HEK293 (cell line): ENCODE measurements at regions not wholly inside any gene's neighbourhood (a gene's known extent, or its start where the extent isn't known, plus 50 kb on each side); places are given as distances from the start of the nearest gene placed in this dataset.

Experiments used
- CTCF ChIA-PET: fragments of 350-600 bp; formaldehyde crosslinking; extraction: SDS; loops from one replicate; lab custom pipeline; 2021; ENCODE audit warnings: antibody characterized with exemption; lab: Yijun Ruan, JAX
- POLR2A ChIA-PET: fragments of 300-600 bp; formaldehyde crosslinking; extraction: SDS; loops from one replicate; lab custom pipeline; 2020; ENCODE audit warnings: antibody characterized with exemption, inconsistent platforms; lab: Yijun Ruan, JAX
- H3K27ac ChIP-seq: fragments of 200-500 bp; sonication (Bioruptor generic); 2 replicates; pipeline ENCODE4 v1.5.1; 2014; ENCODE audit warnings: low read depth, low read length, control low read depth, inconsistent platforms; ENCODE audit errors: extremely low read depth
- H3K36me3 ChIP-seq, 2 experiments: fragments of 200-500 bp in 1 of 2; sonication (Bioruptor generic) in 1 of 2; 1 replicate in 1 of 2; 2 replicates in 1 of 2; pipeline ENCODE4 v1.5.1; 2014 to 2017; ENCODE audit warnings: inconsistent platforms in 2 of 2, low read length in 2 of 2; ENCODE audit not compliant: control insufficient read depth in 2 of 2, insufficient read depth in 1 of 2
- H3K4me1 ChIP-seq: fragments of 200-500 bp; sonication (Bioruptor generic); 2 replicates; pipeline ENCODE4 v1.5.1; 2014; ENCODE audit warnings: mild to moderate bottlenecking, low read length, inconsistent platforms; ENCODE audit not compliant: control insufficient read depth, insufficient read depth
- H3K4me3 ChIP-seq: 2 replicates; pipeline ENCODE4 v1.5.1; 2011; ENCODE audit warnings: low read depth, mild to moderate bottlenecking, control low read depth, low read length, moderate library complexity
- H3K9me3 ChIP-seq: fragments of 200-500 bp; sonication (Bioruptor generic); 2 replicates; pipeline ENCODE4 v1.5.1; 2014; ENCODE audit warnings: low read depth, low read length, inconsistent platforms; ENCODE audit not compliant: control insufficient read depth, insufficient read depth
- GLIS2 ChIP-seq: fragments of 450-650 bp; formaldehyde crosslinking; IDR thresholded peaks from 2 replicates; pipeline ENCODE4 v1.5.1; 2016; ENCODE audit warnings: missing biosample characterization, missing genetic modification characterization
- IKZF3 ChIP-seq: fragments of 450-650 bp; IDR thresholded peaks from 2 replicates; pipeline ENCODE4 v1.5.0; 2018; ENCODE audit warnings: missing biosample characterization, mild to moderate bottlenecking, missing genetic modification characterization, moderate library complexity
- KLF16 ChIP-seq: fragments of 450-650 bp; formaldehyde crosslinking; IDR thresholded peaks from 2 replicates; pipeline ENCODE4 v1.5.1; 2017; ENCODE audit warnings: missing biosample characterization, missing genetic modification characterization
- RBAK ChIP-seq: fragments of 450-650 bp; formaldehyde crosslinking; IDR thresholded peaks from 2 replicates; pipeline ENCODE4 v1.5.1; 2016; ENCODE audit warnings: missing biosample characterization, missing genetic modification characterization
- SCRT1 ChIP-seq: fragments of 450-650 bp; formaldehyde crosslinking; IDR thresholded peaks from 2 replicates; pipeline ENCODE4 v1.5.1; 2016; ENCODE audit warnings: missing biosample characterization, missing genetic modification characterization, borderline replicate concordance
- TRIM28 ChIP-seq: IDR thresholded peaks from 2 replicates; pipeline ENCODE4 v1.6.1; 2011; ENCODE audit warnings: low read length, control low read depth, borderline replicate concordance
- ZBTB10 ChIP-seq: fragments of 450-650 bp; formaldehyde crosslinking; IDR thresholded peaks from 2 replicates; pipeline ENCODE4 v1.5.1; 2016; ENCODE audit warnings: missing biosample characterization, missing genetic modification characterization
- ZFP37 ChIP-seq: fragments of 450-650 bp; formaldehyde crosslinking; IDR thresholded peaks from 2 replicates; pipeline ENCODE4 v1.5.1; 2016; ENCODE audit warnings: missing biosample characterization, missing genetic modification characterization
- ZNF10 ChIP-seq: fragments of 450-650 bp; formaldehyde crosslinking; IDR thresholded peaks from 2 replicates; pipeline ENCODE4 v1.5.1; 2017; ENCODE audit warnings: missing biosample characterization, missing genetic modification characterization
- ZNF221 ChIP-seq: fragments of 450-650 bp; formaldehyde crosslinking; IDR thresholded peaks from 2 replicates; pipeline ENCODE4 v1.5.1; 2017; ENCODE audit warnings: missing biosample characterization, missing genetic modification characterization, borderline replicate concordance
- ZNF274 ChIP-seq, 2 experiments: fragments of 200-500 bp in 1 of 2; fragments of 450-650 bp in 1 of 2; sonication (Bioruptor generic) in 1 of 2; formaldehyde crosslinking in 1 of 2; IDR thresholded peaks; 2 replicates each; pipeline versions ENCODE4 v1.5.1 to v1.6.1; 2014 to 2016; ENCODE audit warnings: borderline replicate concordance in 1 of 2, inconsistent platforms in 1 of 2, low read length in 1 of 2, missing biosample characterization in 1 of 2, missing genetic modification characterization in 1 of 2
- ZNF416 ChIP-seq: fragments of 450-650 bp; formaldehyde crosslinking; IDR thresholded peaks from 2 replicates; pipeline ENCODE4 v1.5.1; 2016; ENCODE audit warnings: missing biosample characterization, missing genetic modification characterization
- ZNF501 ChIP-seq: fragments of 450-650 bp; formaldehyde crosslinking; IDR thresholded peaks from 2 replicates; pipeline ENCODE4 v1.5.1; 2016; ENCODE audit warnings: missing biosample characterization, missing genetic modification characterization
- ZNF521 ChIP-seq: fragments of 450-650 bp; formaldehyde crosslinking; IDR thresholded peaks from 2 replicates; pipeline ENCODE4 v1.5.1; 2017; ENCODE audit warnings: missing biosample characterization, mild to moderate bottlenecking, missing genetic modification characterization
- ZNF561 ChIP-seq: fragments of 450-650 bp; IDR thresholded peaks from 2 replicates; pipeline ENCODE4 v1.5.1; 2018; ENCODE audit warnings: missing biosample characterization, missing genetic modification characterization, borderline replicate concordance
- ZNF785 ChIP-seq: fragments of 450-650 bp; formaldehyde crosslinking; IDR thresholded peaks from 2 replicates; pipeline ENCODE4 v1.5.1; 2016; ENCODE audit warnings: missing biosample characterization, missing genetic modification characterization
- ZNF792 ChIP-seq: fragments of 450-650 bp; formaldehyde crosslinking; IDR thresholded peaks from 2 replicates; pipeline ENCODE4 v1.5.1; 2016; ENCODE audit warnings: missing biosample characterization, missing genetic modification characterization
- ZSCAN5A ChIP-seq: fragments of 450-650 bp; formaldehyde crosslinking; IDR thresholded peaks from 2 replicates; pipeline ENCODE4 v1.5.1; 2016; ENCODE audit warnings: missing biosample characterization, missing genetic modification characterization
- TF ChIP-seq, protein P1 (sequence below): fragments of 450-650 bp; formaldehyde crosslinking; IDR thresholded peaks from 2 replicates; pipeline ENCODE4 v1.5.1; 2016; ENCODE audit warnings: missing biosample characterization, missing genetic modification characterization
- TF ChIP-seq, protein P2 (sequence below): fragments of 450-650 bp; formaldehyde crosslinking; IDR thresholded peaks from 2 replicates; pipeline ENCODE4 v1.5.1; 2016; ENCODE audit warnings: missing biosample characterization, missing genetic modification characterization
- TF ChIP-seq, protein P3 (sequence below): fragments of 450-650 bp; formaldehyde crosslinking; conservative IDR thresholded peaks from 2 replicates; pipeline ENCODE4 v1.5.1; 2016; ENCODE audit warnings: low read depth, missing biosample characterization, missing genetic modification characterization

DNA sequence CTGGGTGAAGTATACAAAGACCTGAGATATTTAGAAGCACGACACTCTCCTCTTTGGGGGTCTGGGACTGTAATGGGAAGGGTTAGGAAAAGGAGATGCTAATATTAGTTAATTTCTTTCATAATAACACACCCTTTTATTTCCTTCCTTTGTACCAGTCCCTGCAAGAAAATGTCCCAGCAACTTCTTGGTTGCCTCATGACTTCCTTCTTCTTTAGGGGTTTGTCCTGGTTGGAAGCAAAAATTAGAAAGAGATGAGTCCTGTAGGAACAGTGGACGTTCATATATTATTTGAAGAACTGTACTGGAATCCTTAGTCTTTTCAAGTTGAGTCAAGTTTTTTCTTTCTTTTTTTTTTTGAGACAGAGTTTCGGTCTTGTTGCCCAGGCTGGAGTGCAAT lies 227.8 kb upstream of the TBL1XR1 start (continued):
- TF ChIP-seq, protein P1, sequence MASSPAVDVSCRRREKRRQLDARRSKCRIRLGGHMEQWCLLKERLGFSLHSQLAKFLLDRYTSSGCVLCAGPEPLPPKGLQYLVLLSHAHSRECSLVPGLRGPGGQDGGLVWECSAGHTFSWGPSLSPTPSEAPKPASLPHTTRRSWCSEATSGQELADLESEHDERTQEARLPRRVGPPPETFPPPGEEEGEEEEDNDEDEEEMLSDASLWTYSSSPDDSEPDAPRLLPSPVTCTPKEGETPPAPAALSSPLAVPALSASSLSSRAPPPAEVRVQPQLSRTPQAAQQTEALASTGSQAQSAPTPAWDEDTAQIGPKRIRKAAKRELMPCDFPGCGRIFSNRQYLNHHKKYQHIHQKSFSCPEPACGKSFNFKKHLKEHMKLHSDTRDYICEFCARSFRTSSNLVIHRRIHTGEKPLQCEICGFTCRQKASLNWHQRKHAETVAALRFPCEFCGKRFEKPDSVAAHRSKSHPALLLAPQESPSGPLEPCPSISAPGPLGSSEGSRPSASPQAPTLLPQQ (tag by site-specific recombination), result no peak
- TF ChIP-seq, all 188 proteins: peak for 0

GRCh38 chr3:177426106-177426877 lies 229.0 kb upstream of the TBL1XR1 start:
- H3K27ac ChIP-seq, result no peak overlapping the region
- H3K36me3 ChIP-seq, result no peaks in the 10 kb centered on the region
- H3K4me3 ChIP-seq, result no peak overlapping the region
- H3K4me1 ChIP-seq, result 0 out of 2 replicates have a peak, but pooled peaks cover under 1% of the 10 kb centered on the region
- no peak for TF ChIP-seq GLIS2
- TF ChIP-seq SCRT1 (tag by site-specific recombination), result no peak
- ChIA-PET CTCF (no interaction called here), POLR2A (no interaction called here)
- H3K9me3 ChIP-seq, result no peaks in the 10 kb centered on the region

- CTCF ChIA-PET, result no interaction called here
- POLR2A ChIA-PET, result no interaction called here
- no peak overlapping the region for H3K27ac ChIP-seq
- no peaks in the 10 kb centered on the region for H3K36me3 ChIP-seq
- 0 out of 2 replicates have a peak, but pooled peaks cover 2% of the 10 kb centered on the region for H3K4me1 ChIP-seq
- H3K4me3 ChIP-seq, result no peak overlapping the region
- no peaks in the 10 kb centered on the region for H3K9me3 ChIP-seq
- TF ChIP-seq ZNF274 (IDR thresholded peaks at IDR 0.05; ENCODE audit: low read length) (no peak), ZNF274 (tag by site-specific recombination; IDR thresholded peaks at IDR 0.05; ENCODE audit: borderline replicate concordance) (no peak), ZNF521 (tag by site-specific recombination) (no peak), KLF16 (tag by site-specific recombination) (no peak), ZNF561 (tag by site-specific recombination) (no peak), ZFP37 (tag by site-specific recombination) (no peak), ZNF416 (tag by site-specific recombination) (no peak), ZSCAN5A (tag by site-specific recombination) (no peak), RBAK (tag by site-specific recombination) (no peak), ZBTB10 (tag by site-specific recombination) (no peak), ZNF221 (no peak), ZNF501 (no peak), ZNF10 (no peak), TRIM28 (no peak), IKZF3 (tag by site-specific recombination) (no peak), ZNF785 (tag by site-specific recombination) (no peak), ZNF792 (tag by site-specific recombination) (no peak)
- TF ChIP-seq, protein P2, sequence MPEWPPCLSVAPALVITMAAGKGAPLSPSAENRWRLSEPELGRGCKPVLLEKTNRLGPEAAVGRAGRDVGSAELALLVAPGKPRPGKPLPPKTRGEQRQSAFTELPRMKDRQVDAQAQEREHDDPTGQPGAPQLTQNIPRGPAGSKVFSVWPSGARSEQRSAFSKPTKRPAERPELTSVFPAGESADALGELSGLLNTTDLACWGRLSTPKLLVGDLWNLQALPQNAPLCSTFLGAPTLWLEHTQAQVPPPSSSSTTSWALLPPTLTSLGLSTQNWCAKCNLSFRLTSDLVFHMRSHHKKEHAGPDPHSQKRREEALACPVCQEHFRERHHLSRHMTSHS, result no peak
- TF ChIP-seq, protein P3, sequence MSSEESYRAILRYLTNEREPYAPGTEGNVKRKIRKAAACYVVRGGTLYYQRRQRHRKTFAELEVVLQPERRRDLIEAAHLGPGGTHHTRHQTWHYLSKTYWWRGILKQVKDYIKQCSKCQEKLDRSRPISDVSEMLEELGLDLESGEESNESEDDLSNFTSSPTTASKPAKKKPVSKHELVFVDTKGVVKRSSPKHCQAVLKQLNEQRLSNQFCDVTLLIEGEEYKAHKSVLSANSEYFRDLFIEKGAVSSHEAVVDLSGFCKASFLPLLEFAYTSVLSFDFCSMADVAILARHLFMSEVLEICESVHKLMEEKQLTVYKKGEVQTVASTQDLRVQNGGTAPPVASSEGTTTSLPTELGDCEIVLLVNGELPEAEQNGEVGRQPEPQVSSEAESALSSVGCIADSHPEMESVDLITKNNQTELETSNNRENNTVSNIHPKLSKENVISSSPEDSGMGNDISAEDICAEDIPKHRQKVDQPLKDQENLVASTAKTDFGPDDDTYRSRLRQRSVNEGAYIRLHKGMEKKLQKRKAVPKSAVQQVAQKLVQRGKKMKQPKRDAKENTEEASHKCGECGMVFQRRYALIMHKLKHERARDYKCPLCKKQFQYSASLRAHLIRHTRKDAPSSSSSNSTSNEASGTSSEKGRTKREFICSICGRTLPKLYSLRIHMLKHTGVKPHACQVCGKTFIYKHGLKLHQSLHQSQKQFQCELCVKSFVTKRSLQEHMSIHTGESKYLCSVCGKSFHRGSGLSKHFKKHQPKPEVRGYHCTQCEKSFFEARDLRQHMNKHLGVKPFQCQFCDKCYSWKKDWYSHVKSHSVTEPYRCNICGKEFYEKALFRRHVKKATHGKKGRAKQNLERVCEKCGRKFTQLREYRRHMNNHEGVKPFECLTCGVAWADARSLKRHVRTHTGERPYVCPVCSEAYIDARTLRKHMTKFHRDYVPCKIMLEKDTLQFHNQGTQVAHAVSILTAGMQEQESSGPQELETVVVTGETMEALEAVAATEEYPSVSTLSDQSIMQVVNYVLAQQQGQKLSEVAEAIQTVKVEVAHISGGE (tag by site-specific recombination), result no peak
Measured at GRCh38 chr3:177426878-177427495, 229.7 kb upstream of the TBL1XR1 start.
